ENCODE measurements at regions not wholly inside any gene's neighbourhood (a gene's known extent, or its start where the extent isn't known, plus 50 kb on each side); places are given as distances from the start of the nearest gene placed in this dataset.

DNA sequence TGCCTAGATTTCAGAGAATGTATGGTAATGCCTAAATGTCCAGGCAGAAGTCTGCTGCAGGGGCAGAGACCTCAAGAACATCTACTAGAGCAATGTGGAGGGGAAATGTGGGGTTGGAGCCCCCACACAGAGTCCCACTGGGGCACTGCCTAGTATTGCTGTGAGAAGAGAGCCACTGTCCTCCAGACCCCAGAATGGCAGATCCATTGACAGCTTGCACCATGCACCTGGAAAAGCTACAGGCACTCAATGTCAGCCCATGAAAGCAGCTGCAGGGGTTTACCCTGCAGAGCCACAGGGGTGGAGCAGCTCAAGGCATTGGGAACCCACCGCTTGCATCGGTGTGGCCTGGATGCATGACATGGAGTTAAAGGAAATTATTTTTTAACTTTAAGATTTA lies 314.1 kb downstream of the CYRIA start:
- TF ChIP-seq, protein P1, sequence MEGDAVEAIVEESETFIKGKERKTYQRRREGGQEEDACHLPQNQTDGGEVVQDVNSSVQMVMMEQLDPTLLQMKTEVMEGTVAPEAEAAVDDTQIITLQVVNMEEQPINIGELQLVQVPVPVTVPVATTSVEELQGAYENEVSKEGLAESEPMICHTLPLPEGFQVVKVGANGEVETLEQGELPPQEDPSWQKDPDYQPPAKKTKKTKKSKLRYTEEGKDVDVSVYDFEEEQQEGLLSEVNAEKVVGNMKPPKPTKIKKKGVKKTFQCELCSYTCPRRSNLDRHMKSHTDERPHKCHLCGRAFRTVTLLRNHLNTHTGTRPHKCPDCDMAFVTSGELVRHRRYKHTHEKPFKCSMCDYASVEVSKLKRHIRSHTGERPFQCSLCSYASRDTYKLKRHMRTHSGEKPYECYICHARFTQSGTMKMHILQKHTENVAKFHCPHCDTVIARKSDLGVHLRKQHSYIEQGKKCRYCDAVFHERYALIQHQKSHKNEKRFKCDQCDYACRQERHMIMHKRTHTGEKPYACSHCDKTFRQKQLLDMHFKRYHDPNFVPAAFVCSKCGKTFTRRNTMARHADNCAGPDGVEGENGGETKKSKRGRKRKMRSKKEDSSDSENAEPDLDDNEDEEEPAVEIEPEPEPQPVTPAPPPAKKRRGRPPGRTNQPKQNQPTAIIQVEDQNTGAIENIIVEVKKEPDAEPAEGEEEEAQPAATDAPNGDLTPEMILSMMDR (conservative IDR thresholded peaks at IDR 0.05; ENCODE audit: low read depth, low read length), result no peak
- TF ChIP-seq RAD21 (IDR thresholded peaks at IDR 0.05; ENCODE audit: low read length) (no peak), POLR2A (IDR thresholded peaks at IDR 0.05; ENCODE audit: low read depth, low read length) (no peak)

Measured in IMR-90 (cell line).